Lung (tissue), 11 donors: ENCODE measurements at regions not wholly inside any gene's neighbourhood (a gene's known extent, or its start where the extent isn't known, plus 50 kb on each side); places are given as distances from the start of the nearest gene placed in this dataset.

Source experiments
- ATAC-seq: fragments of 200-7000 bp; cut with Tn5 transposase; one replicate; pipeline ENCODE4 v1.9.1; 2020; ENCODE audit warnings: moderate number of reproducible peaks; ENCODE audit not compliant: insufficient read depth, low FRiP score
- DNase-seq, 3 donors: peaks; one replicate each; pipeline ENCODE4 v3.0.0-alpha.2; 2013 to 2017
- H3K27ac ChIP-seq, 2 donors: one replicate each; pipeline ENCODE4 v1.5.1; 2013; ENCODE audit warnings: mild to moderate bottlenecking in 2 of 2, moderate library complexity in 2 of 2, control low read depth in 1 of 2, inconsistent platforms in 1 of 2, low read depth in 1 of 2, low read length in 1 of 2
- H3K27me3 ChIP-seq, 3 donors: one replicate each; pipeline ENCODE4 v1.5.1; 2013; ENCODE audit warnings: low read length in 2 of 3; ENCODE audit not compliant: control insufficient read depth in 3 of 3, insufficient read depth in 3 of 3
- H3K36me3 ChIP-seq, 4 donors: one replicate each; pipeline ENCODE4 v1.5.1; 2013; ENCODE audit warnings: low read length in 4 of 4, mild to moderate bottlenecking in 1 of 4, moderate library complexity in 1 of 4; ENCODE audit not compliant: control insufficient read depth in 4 of 4, insufficient read depth in 4 of 4
- H3K4me1 ChIP-seq, 5 donors: one replicate each; pipeline ENCODE4 v1.5.1; 2013; ENCODE audit warnings: low read length in 5 of 5, mild to moderate bottlenecking in 2 of 5, moderate library complexity in 1 of 5; ENCODE audit not compliant: control insufficient read depth in 5 of 5, insufficient read depth in 5 of 5
- H3K4me3 ChIP-seq: one replicate; pipeline ENCODE4 v1.5.1; 2013; ENCODE audit warnings: mild to moderate bottlenecking, control low read depth, moderate library complexity
- H3K9ac ChIP-seq, 2 donors: one replicate each; pipeline ENCODE4 v1.5.1; 2013; ENCODE audit warnings: low read length in 2 of 2, control low read depth in 1 of 2; ENCODE audit not compliant: insufficient read depth in 1 of 2
- H3K9me3 ChIP-seq, 4 donors: one replicate each; pipeline ENCODE4 v1.5.1; 2013; ENCODE audit warnings: low read length in 3 of 4, mild to moderate bottlenecking in 1 of 4, moderate library complexity in 1 of 4; ENCODE audit not compliant: control insufficient read depth in 4 of 4, insufficient read depth in 3 of 4
- WGBS, 2 donors: extraction: QIAGEN DNeasy Blood & Tissue Kit; methylation state at CpG; one replicate each; pipeline ENCODE4 v1.1.7; 2013; 5-methylcytosine and 5-hydroxymethylcytosine counted together
- TF ChIP-seq, protein P1 (sequence below): IDR thresholded peaks from 2 replicates; pipeline ENCODE4 v1.5.1; 2012; ENCODE audit warnings: mild to moderate bottlenecking; ENCODE audit errors: control extremely low read depth, extremely low read depth
- donor health status: control.
- donor health status: control.
- donor health status: Bipolar disorder and iron deficiency.
- donor health status: healthy.
- donor health status: DM: yes; HTN: yes; CAD: no.

GRCh38 chr11:15300341-15300740 lies 185.6 kb downstream of the INSC start:
- DNase-seq (no peak), ATAC-seq (no peak)

GRCh38 chr11:15307619-15308024 lies 192.9 kb downstream of the INSC start:
- H3K27ac ChIP-seq = no peak overlapping the region
- no peaks in the 10 kb centered on the region for H3K36me3 ChIP-seq
- peaks cover 0 to 7% (median 3%) of the 10 kb centered on the region in 4 donors for H3K9me3 ChIP-seq
- WGBS, 2 donors = 5 to 15% methylated on average over 4 of the region's 4 CpGs
- ATAC-seq (no peak), DNase-seq (peak in 1 of 3 donors; percentile 24)
- H3K27me3 ChIP-seq = no peaks in the 10 kb centered on the region
- no peaks in the 10 kb centered on the region for H3K4me1 ChIP-seq
- TF ChIP-seq, protein P1, sequence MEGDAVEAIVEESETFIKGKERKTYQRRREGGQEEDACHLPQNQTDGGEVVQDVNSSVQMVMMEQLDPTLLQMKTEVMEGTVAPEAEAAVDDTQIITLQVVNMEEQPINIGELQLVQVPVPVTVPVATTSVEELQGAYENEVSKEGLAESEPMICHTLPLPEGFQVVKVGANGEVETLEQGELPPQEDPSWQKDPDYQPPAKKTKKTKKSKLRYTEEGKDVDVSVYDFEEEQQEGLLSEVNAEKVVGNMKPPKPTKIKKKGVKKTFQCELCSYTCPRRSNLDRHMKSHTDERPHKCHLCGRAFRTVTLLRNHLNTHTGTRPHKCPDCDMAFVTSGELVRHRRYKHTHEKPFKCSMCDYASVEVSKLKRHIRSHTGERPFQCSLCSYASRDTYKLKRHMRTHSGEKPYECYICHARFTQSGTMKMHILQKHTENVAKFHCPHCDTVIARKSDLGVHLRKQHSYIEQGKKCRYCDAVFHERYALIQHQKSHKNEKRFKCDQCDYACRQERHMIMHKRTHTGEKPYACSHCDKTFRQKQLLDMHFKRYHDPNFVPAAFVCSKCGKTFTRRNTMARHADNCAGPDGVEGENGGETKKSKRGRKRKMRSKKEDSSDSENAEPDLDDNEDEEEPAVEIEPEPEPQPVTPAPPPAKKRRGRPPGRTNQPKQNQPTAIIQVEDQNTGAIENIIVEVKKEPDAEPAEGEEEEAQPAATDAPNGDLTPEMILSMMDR = no peak
- no peak overlapping the region for H3K4me3 ChIP-seq
- no peak overlapping the region for H3K9ac ChIP-seq

More at GRCh38 chr11:15300341-15300740, 185.6 kb downstream of the INSC start:
- TF ChIP-seq, protein P1 = no peak
- H3K36me3 ChIP-seq = no peaks in the 10 kb centered on the region
- H3K9ac ChIP-seq = no peak overlapping the region
- H3K27me3 ChIP-seq = no peaks in the 10 kb centered on the region
- no peaks in the 10 kb centered on the region for H3K4me1 ChIP-seq
- no peak overlapping the region for H3K4me3 ChIP-seq
- WGBS, 2 donors = 86 to 89% methylated on average over 14 of the region's 14 CpGs
- no peak overlapping the region for H3K27ac ChIP-seq
- peaks cover 0 to 2% (median 0%) of the 10 kb centered on the region in 4 donors for H3K9me3 ChIP-seq

DNA sequence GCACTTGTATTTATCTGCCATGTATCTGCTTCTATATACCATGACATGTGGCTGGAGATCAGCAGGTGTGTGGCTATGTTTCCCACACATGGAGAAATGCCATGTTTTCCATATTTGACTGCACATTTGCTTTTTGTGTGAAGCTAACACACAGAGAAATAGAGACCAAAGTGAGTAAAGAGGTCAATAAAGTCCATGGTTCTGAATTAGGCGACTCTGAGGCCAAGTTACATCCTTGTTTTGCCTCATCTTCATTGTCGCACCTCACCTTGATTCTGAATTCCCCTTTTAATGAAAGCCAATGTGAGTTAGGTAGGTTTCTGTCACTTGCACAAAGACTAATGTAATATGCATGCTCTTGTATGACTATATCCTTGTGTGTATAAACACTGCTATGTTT lies 194.1 kb downstream of the INSC start:
- no peak overlapping the region for H3K9ac ChIP-seq
- H3K27ac ChIP-seq = no peak overlapping the region
- ATAC-seq (no peak), DNase-seq (no peak)
- H3K27me3 ChIP-seq = no peaks in the 10 kb centered on the region
- no peaks in the 10 kb centered on the region for H3K36me3 ChIP-seq
- no peaks in the 10 kb centered on the region for H3K4me1 ChIP-seq
- WGBS, 2 donors = 47 to 48% methylated on average over 2 of the region's 2 CpGs
- H3K4me3 ChIP-seq = no peak overlapping the region
- H3K9me3 ChIP-seq = peaks cover 0 to 7% (median 3%) of the 10 kb centered on the region in 4 donors
- TF ChIP-seq, protein P1 = no peak

- H3K4me1 ChIP-seq = no peaks in the 10 kb centered on the region
- no peaks in the 10 kb centered on the region for H3K27me3 ChIP-seq
- H3K4me3 ChIP-seq = no peak overlapping the region
- TF ChIP-seq, protein P1 = no peak
- H3K9me3 ChIP-seq = peaks cover 0 to 7% (median 2%) of the 10 kb centered on the region in 4 donors
- ATAC-seq (no peak), DNase-seq (no peak)
- H3K27ac ChIP-seq = no peak overlapping the region
- no peak overlapping the region for H3K9ac ChIP-seq
- 63 to 78% methylated on average over 1 of the region's 1 CpG for WGBS, 2 donors
- no peaks in the 10 kb centered on the region for H3K36me3 ChIP-seq
Measured at GRCh38 chr11:15309296-15309695, 194.6 kb downstream of the INSC start.
